Renal pelvis (tissue), 1 donor: ENCODE measurements at regions not wholly inside any gene's neighbourhood (a gene's known extent, or its start where the extent isn't known, plus 50 kb on each side); places are given as distances from the start of the nearest gene placed in this dataset.
A peak's percentile ranks its signal among the peaks of the same experiment; 100 is the strongest.

Experiments used
- DNase-seq: peaks from one replicate; pipeline ENCODE4 v3.0.0-alpha.2; 2013

DNA sequence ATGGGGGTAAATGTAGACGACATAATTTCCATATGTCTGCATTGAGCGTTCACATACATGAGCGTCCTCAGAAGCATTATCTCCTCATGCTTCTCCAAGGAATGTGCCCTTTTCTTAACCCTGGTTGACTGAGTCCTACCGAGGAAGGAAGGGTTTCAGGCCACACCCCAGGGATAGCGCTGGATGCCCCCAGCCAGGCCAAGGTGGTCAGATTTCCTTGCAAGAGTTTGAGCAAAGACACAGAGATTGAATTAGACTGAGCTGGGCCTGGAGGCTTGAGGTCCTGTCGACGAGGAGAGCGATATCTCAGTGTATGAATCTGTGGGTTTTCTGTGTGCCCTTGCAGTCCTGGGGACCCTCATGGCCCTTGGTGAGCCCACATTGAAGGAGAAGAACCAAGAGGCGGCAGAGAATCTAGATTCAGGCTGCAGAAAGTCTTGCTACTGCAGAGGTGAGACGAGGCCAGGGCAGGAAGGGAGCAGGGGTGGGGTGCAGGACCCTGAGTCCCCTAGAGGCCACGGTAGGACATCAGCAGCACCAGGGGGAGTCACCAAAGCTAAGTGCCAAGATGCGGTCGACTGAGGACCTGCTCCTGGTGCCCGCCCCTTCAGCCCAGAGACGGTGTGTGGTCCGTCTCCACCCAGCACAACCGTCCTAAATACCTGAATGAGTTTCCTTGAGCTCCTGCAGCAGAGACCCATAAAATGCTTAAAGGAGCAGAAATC, 94.7 kb upstream of the DIO3 start:
- no peak for DNase-seq

DNA sequence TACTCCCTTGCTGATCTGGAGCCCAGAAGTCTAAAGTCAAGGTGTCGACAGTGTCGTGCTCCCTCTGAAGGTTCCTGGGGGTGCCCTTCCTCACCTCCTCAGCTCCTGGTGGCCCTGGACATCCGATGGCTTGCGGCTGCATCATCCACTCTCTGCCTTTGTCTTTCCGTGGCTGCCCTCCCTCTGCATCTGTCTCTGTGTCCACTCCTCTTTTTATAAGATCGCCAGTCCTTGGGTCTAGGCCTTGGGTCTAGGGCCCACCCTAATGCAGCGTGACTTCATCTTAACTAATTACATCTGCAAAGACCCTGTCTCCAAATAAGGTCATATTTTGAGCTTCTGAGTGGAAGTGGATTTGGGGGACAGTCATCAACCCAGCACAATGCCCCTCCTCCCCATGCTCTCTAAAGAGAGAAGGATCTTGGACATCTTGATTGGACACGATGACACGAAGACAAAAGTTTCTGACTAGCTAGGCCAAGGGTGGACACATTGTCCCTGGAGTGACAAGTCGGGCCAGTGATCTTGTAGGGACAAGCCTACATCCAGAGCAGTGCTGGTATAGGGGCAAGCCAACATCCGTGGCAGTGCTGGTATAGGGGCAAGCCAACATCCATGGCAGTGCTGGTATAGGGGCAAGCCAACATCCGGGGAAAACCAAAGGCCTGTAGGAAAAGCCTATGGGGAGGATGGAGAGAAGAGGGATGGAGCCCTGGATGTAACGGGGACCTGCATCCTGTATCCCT, 93.9 kb upstream of the DIO3 start:
- no peak for DNase-seq

DNA sequence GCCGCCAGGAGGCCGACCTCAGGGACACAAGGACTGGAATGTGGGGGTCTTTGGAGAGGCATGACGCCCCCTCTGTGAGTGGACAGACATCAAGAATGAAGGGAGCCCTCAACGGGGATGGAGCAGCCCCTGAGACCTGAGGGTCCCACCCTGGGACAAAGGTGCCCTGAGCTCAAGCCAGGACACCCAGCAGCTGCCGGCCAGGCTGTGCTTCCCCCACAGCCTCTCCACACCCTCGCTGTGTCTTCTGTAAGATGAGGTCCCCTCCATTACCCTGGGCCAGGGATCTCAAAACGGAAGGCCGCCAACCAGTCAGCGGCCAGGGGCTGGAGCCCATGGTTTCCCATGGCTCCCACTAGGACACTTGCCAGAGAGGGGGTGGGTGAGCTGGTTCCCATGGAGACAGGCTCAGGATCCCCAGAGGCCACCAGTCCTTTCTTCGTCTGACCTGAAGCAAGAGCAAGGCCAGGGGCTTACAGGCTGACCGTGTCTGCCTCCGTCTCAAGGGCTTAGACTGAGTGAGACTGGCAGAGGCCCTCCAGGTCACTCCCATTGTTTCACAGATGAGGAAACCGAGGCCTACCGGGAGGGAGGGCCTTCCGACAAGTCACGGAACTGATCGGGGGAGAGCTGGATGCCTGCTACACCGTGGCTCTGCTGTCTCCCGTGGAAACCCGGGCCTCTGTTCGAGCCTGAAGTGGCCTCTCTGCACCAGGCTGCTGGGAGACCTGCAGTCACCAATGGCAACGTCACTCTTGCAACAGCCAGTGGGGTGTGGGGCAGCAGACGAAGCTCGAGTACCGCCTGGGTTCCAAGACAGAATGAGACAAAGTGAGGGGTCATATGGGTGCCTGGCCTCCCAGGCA, 91.7 kb upstream of the DIO3 start:
- DNase-seq: no peak

DNA sequence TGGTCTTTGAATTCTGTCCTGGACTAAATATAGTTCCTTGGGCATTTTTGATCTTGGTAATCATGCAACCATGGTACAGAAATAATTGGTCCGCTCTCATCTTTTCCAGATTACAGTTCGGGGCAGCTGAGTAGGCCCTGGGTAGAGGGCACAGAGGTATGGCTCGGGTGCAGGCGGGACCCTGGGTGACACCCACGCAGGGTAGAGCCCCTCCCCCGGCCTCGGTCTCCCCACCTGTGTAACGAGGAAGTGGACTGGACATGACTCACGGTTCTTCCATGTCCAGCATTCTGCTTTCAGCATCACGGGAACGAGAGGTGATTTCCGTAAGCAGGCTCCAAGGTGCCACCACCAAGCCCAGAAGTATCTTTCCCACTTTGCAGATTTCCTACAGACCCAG, 91.0 kb upstream of the DIO3 start:
- no peak for DNase-seq

DNA sequence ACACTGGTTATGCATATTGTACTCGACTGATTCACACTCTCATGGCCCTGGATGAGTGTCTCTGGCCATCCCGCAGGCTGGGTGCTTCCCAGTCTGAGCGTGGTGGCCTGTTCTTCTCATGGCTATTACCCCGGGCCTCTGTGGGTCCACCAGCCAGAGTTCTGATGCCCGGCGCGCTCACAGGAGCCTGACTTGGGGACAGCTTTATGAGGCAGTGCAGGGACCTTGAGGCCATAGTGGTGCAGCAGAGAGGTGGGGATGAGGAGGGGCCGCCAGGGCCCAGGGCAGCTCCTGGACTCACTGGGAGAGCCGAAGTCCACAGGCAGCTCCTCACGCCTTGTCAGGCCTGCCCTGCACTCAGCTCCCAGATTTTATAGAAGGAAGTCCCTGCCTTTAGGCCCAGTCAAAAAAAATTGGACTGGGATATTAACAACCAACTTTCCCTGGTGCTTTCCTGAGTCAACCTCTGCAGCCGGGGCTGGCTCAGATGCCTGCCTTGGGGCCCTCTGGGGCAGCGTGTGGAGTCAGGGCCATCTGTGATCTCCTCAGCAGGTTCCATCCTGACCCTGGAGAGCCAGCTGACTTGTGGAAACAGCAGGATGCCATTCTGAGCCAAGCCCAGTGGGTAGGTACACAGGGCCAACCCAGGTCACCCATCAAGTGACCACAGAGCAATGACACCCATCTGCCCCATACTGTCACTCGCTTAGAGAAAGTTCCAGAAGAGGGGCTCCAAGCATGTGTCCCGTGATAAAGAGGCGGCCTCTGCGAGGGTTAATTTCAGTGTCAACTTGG, 89.4 kb upstream of the DIO3 start:
- DNase-seq: no peak

DNA sequence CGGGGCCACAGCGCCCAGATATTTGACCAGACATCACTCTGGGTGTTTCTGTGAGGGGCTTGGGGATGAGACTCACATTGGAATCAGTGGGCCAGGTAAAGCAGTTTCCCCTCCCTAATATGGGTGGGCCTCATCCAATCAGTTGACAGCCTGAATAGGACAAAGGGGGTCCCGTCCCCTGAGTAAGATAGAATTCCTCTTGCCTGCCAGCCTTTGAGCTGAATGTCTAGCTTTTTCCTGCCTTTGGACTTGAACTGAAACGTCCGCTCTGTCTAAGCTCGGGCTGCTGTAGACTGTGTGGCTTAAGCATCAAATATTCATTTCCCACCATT, 88.8 kb upstream of the DIO3 start:
- DNase-seq: no peak

DNA sequence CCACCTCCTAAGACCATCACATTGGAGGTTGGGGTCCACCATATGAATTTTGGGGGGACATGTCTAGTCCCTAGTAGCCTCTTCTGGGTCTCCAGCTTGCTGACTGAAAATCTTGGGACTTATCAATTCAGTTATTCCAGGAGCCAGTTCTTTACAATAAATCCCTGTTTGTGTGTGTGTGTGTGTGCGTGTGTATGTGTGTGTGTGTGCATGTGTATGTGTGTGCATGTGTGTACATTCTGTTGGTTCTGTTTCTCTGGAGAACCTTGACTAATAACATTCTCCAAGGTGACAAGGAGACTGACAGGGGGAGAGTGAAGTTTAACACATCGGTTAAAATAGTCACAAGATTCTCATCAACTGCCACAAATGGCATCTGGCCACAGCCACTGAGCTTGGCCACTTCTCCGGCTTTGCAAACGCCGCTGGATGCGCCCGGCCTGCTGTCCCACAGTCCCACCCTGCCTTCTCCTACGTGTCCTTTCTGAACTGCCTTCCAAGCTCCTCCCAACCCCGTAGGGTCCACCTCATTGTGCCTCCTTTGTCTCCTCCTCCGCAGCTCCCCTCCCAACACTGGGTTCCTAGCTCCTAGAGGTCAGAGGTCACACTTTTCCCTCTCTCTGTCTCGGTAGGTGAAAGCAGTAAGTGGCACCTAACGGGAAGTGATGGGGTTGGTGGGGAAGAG, 88.1 kb upstream of the DIO3 start:
- no peak for DNase-seq

DNA sequence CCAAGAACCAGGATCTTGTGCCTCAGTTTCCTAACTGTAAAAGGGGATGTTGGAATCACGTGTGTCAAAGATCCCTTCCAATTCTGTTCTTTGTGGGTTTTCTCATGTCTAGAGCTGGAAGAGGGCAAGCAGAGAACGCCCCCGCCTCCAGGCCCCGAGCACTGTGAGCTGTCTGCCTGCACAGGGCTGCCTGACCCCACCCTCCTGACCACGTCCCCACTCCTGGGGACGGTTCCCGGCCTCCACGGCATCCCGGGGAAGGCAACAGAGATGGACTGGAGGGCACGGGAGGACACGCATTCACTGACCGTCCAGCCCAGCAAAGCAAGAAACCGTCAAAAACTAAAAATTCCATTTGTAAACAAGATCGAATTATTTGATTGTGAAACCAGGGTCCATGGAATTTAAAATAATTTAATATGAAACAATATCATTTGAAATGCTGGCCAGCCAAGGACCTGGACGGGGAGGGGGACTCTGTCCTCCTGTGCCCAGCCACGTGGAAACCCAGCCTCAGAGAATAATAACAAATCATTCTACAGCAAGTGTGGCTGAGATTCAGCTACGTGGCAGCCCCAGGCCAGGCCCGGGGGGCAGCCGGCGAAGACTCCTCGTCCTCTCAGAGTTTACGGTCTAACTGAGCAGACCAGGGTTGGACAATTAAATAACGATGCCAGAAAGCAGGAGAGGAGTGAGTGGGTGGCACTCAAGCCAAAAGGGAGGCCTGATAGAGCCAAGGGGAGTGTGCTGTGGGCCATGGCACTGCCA, 87.3 kb upstream of the DIO3 start:
- DNase-seq: no peak

DNA sequence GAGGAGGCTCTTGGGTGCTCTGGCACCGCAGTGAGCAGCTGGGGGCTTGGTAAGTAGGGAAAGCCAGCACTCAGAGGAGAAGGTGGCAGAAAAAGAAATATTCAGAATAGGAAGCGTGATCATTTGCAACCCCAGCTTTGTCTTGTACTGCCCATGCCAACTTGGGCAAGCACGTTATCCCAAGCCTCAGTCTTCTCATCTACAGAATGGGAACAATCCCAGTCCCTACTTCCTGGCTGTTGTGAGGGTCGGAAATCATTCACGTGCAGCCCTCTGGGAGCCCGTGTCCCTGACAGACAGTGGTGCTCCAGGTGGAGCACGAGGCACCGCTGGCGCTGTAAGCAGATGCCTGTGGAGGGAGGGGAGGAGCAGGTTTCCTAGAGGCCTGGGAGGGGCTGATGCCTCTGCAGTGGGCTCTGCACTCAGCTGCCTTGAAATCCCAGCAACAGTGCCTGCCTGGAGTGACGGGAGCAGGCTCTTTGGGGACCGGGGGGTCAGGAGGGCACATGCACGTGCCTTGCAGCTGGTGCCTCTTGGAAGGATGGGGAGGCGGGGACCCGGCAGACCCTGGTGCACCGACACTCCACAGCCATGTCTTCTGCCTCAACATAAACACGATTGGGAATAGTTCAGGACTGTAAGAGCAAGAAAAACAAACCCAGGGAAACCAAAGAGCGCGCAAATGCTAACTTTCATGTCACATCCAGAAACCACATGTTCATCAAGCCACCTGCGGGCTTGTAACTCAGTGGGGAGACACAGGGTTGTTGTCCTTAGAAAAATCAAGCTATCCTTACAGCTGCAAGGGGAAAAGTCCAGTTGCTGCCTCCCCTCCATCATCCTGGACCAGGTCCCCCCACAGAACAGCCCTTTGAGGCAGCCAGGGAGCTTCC, 86.5 kb upstream of the DIO3 start:
- no peak for DNase-seq

DNA sequence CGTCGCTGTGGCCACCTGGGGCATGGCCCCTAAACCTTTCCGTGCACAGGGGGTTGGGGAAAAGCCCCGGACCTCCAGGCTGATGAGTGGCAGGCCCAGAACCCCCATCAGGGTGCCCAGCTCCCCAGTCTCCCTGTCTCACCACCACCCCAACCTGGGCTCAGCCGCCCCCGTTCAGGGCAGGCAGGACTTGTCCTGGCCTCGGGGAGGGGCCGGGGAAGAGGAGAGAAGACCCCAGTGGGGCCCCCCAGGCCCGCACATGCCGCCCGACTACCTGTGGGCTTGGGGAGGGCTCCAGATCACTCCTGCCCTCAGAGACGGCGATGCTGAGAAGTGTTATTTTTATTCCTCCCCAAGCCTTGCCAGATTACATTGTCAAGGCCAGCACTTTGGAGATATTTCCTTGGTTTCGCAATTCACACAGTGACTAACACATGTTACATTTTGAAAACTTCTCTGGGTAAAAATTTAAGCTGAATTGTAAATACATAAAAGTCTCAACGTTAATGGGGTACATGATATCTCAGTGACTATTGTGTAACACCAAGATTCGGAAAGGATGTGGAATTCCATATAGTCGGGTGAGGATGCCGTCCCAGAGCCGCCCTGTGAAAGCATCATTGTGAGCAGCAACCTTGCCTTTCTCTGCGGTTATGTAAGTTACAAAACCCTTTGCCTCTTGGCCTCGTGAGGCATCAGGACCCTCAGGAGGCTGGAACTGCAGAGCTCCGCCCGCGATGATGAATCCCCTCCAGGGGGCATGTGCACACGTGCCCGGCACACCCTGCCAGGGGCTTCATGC, 85.6 kb upstream of the DIO3 start:
- no peak for DNase-seq

DNA sequence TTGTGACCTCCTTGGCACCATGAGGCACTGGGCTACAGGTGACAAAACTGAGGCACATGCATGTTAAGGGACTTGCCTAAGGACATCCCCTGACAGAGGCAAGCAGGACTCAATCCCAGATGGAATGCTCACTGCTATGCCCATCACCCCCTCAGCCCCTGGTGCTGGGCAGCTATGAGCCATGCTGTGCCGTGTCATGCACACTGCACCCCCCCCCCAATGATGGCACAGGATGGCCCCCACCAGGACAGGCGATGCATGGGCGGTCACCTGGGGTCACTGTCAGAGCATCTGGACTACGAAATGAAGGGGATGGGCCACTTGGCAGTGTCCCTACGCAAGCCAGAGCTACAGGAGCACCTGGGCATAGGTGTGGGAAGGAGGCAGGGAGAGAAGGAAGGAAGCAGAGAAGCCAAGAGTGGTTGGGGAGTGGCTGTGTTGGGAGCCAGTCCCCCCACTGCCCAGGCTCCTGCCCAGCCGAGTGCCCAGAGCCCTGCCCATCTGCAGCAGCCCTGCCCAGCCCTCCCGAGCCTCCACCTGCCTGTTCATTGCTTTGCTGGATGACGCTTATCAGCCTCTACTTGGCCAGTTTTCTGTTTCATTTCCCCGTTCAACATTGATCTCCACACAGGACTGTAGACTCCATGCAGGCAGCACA, 84.9 kb upstream of the DIO3 start:
- no peak for DNase-seq

DNA sequence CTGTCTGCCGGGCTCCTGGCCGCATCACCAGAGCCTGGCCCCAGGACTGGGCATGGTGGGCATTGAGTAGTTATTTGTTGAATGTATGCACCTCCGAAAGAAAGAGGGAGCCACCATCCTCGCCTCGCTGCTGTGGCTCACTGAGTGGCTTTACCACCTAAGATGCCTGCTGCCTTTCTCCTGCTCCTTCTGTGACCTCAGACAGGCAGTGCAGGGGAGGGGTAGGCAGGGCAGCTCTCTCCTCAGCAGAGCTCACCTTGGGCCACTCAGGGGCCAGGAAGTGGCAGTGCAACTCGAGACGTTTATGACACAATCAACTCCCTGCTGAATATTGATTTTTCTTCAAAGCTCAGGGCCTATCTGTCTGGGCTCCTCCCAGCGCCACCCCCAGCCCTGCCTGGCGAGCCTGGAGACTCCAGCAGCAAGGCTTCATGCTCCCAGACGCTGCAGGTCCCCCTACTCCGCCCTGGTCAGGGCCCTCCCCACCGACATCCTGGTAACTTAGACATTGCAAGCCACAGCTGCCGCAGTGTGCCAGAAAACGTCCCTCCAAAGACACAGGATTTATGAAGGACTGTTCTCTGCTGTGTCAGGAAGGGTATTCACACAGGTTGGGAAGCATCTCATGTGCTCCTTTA, 84.3 kb upstream of the DIO3 start:
- peak; percentile 43 for DNase-seq

DNA sequence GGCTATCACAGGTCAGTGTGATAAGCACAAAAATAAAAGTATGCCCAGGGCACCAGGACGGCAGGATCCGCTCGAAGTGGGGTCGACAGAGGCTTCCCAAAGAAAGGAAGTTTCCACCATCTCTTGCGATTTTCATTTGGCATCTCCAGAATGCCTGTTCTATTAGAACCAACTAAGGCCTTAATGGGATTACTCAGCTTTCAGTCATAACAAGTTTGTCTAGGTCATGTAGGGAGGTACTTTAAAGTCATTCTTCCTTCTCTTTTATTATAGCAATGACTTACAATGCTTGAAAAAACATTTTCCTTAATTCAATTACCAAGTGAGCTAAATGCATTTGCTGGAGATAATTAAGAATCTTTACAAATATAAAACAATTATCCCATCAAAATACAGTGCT, 83.6 kb upstream of the DIO3 start:
- DNase-seq: no peak

DNA sequence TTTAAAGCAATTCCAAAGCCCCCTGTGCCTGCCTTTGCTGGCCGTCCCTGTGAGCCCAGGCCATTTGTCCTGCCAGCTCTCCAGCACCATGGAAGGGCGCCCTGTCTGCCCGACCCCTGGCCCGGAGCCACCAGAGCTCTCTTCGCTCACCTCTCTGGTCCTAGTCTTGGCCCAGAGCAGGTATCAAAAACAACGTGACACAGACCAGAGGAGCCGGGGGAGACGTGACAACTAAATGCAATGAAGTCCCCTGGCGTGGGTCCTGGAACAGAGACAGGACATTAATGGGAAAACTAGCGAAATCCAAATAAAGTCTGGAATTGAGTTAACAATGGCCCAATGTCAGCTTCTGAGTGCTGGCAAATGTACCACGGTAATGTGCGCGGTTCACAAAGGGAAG, 83.2 kb upstream of the DIO3 start:
- DNase-seq: no peak

DNA sequence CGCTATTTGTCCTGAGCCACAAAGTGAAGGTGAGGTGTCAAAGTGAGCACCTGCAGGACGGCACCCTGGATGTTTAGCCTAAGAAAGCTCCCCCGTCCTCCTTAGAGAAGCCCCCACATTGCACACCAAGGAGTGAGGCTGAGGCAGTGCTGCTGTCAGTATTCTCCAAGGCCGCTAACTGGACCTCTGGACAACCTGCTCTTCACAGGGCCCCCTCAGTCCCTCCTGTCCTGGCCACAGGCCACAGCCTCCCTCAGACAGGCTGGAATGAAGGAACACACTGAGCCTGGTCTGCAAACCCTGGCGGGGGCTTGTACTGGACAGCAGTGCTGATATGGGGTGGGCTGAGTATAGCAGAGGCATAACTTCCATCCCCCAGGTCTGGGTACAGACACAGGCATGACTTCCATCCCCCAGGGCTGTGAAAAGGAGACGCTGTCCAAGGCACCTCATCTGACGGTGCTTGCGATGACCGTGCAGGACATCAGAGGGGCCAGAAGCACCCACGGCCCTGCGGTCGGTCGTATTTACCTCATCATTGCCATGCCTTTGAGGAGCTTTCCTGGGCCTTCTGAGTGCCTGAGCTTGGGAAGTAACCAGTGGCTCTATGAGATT, 82.4 kb upstream of the DIO3 start:
- no peak for DNase-seq

DNA sequence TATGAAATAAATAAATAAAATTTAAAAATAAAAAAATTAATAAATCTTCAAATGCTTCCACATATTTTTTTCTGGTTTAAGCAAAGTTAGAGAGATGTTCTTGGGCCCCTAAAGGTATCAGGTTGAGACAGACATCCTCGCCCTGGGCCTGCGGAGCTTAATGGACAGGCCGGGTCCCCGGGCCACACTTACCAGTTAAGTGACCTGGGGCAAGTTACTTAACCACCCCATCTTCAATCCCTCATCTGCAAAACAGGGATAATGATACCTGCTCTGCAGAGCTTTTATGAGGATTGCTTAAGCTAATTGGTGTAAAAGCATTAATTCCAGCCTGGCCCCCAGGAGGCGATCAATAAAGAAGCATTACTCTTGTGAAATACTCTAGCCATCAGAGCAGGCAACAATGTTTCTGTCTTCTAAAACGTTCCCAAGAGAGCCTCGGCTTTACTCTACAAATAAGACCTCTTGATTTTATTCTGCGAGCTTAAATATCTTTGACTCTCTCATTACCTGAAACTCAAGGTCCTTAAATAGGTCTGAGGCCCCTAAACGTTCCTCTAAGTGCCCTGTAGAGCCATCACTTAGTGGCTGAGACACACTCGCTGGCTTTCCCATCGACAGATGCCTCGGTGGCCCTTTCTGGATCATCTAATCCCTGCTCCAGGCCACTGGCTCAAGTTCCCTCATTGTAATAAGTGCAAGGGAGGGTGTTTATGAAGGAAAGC, 81.1 kb upstream of the DIO3 start:
- DNase-seq: no peak
